ENCODE measurements at regions not wholly inside any gene's neighbourhood (a gene's known extent, or its start where the extent isn't known, plus 50 kb on each side); places are given as distances from the start of the nearest gene placed in this dataset.

- TF ChIP-seq, protein P1, sequence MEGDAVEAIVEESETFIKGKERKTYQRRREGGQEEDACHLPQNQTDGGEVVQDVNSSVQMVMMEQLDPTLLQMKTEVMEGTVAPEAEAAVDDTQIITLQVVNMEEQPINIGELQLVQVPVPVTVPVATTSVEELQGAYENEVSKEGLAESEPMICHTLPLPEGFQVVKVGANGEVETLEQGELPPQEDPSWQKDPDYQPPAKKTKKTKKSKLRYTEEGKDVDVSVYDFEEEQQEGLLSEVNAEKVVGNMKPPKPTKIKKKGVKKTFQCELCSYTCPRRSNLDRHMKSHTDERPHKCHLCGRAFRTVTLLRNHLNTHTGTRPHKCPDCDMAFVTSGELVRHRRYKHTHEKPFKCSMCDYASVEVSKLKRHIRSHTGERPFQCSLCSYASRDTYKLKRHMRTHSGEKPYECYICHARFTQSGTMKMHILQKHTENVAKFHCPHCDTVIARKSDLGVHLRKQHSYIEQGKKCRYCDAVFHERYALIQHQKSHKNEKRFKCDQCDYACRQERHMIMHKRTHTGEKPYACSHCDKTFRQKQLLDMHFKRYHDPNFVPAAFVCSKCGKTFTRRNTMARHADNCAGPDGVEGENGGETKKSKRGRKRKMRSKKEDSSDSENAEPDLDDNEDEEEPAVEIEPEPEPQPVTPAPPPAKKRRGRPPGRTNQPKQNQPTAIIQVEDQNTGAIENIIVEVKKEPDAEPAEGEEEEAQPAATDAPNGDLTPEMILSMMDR (IDR thresholded peaks at IDR 0.05) = no peak
- TF ChIP-seq POLR2A (IDR thresholded peaks at IDR 0.05) = no peak
- TF ChIP-seq POLR2AphosphoS5 (IDR thresholded peaks at IDR 0.05) = no peak
- H3K27me3 ChIP-seq = no peaks in the 10 kb centered on the region
- H3K27ac ChIP-seq = no peak overlapping the region
- intact Hi-C loops (cut with DNase I; ENCODE audit: low total_unique reads) = no loop called here
- no peaks in the 10 kb centered on the region for H3K4me1 ChIP-seq
- H3K4me3 ChIP-seq = no peak overlapping the region
- H3K36me3 ChIP-seq = no peaks in the 10 kb centered on the region
- DNase-seq (ENCODE audit: low spot score in 2 of 2) = no peak
- H3K9me3 ChIP-seq = peaks cover 4 to 29% of the 10 kb centered on the region in 2 donors
Observed at GRCh38 chr3:40731445-40731844, 206.7 kb downstream of the ZNF621 start.

DNA sequence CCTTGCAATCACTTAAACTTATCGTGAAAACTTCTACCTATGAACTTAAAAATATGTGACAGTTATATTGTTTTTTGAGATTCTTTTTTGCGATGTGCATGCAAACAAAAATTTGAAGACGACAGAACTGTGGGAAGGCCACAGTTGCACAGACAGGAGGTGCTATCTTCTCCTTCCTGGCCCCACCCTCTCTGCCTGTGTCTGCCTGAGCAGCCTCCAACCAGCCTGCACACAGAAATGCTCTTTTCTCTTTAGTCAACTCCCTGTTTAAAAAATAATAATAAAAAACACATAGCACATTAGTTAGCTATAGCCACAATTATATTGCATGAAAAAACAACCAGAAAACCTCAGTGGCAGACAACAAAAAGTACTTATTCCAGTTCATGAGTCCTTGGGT is 212.2 kb downstream of the ZNF621 start:
- intact Hi-C loops (cut with DNase I; ENCODE audit: low total_unique reads) = no loop called here
- Histone ChIP-seq H3K36me3 (no peaks in the 10 kb centered on the region), H3K4me1 (peaks cover 0 to 2% of the 10 kb centered on the region in 2 donors), H3K27me3 (no peaks in the 10 kb centered on the region), H3K4me3 (no peak overlapping the region), H3K27ac (no peak overlapping the region), H3K9me3 (no peaks in the 10 kb centered on the region)
- TF ChIP-seq POLR2A (IDR thresholded peaks at IDR 0.05) (no peak), POLR2AphosphoS5 (IDR thresholded peaks at IDR 0.05) (no peak)
- TF ChIP-seq, protein P1 (IDR thresholded peaks at IDR 0.05) = no peak
- no peak for DNase-seq (ENCODE audit: low spot score in 2 of 2)

GRCh38 chr3:40737343-40737742 is 212.6 kb downstream of the ZNF621 start:
- Histone ChIP-seq H3K27me3 (no peaks in the 10 kb centered on the region), H3K27ac (no peak overlapping the region), H3K4me1 (peaks cover 0 to 4% of the 10 kb centered on the region in 2 donors), H3K4me3 (no peak overlapping the region), H3K9me3 (no peaks in the 10 kb centered on the region), H3K36me3 (no peaks in the 10 kb centered on the region)
- DNase-seq (ENCODE audit: low spot score in 2 of 2) = no peak
- intact Hi-C loops (cut with DNase I; ENCODE audit: low total_unique reads) = no loop called here
- TF ChIP-seq, protein P1 (IDR thresholded peaks at IDR 0.05) = no peak
- TF ChIP-seq POLR2A (IDR thresholded peaks at IDR 0.05) = no peak
- no peak for TF ChIP-seq POLR2AphosphoS5 (IDR thresholded peaks at IDR 0.05)

- no peaks in the 10 kb centered on the region for H3K27me3 ChIP-seq
- DNase-seq (ENCODE audit: low spot score in 2 of 2) = no peak
- intact Hi-C loops (cut with DNase I; ENCODE audit: low total_unique reads) = no loop called here
- H3K9me3 ChIP-seq = no peaks in the 10 kb centered on the region
- TF ChIP-seq, protein P1 (IDR thresholded peaks at IDR 0.05) = no peak
- TF ChIP-seq POLR2A (IDR thresholded peaks at IDR 0.05) (no peak), POLR2AphosphoS5 (IDR thresholded peaks at IDR 0.05) (no peak)
- H3K4me3 ChIP-seq = no peak overlapping the region
- H3K27ac ChIP-seq = no peak overlapping the region
- peaks cover 0 to 4% of the 10 kb centered on the region in 2 donors for H3K4me1 ChIP-seq
- H3K36me3 ChIP-seq = no peaks in the 10 kb centered on the region
Observed at GRCh38 chr3:40739971-40740370, 215.2 kb downstream of the ZNF621 start.

DNA sequence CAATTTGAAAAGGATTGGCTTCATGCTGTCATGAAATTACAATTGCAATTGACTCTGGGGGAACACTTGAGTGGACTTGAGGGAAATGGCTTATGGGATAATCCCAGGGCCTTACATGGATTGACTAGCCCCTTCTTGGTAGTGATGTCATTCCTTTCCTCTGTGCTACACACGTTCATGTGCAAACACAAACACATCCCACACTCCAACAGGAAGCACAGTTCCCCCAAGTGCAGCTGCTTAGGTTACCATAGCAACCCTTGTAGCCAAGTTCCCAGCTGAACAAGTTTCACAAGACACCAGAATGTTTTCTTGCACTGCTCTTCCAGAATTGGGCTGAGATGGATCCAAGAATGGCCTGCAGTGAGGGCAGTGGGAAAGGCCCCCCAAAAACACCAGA is 217.0 kb downstream of the ZNF621 start:
- no peak for TF ChIP-seq POLR2A (IDR thresholded peaks at IDR 0.05)
- peak in 1 of 2 donors; percentile 39 for DNase-seq (ENCODE audit: low spot score in 2 of 2)
- Histone ChIP-seq H3K4me3 (no peak overlapping the region), H3K27ac (peak overlapping the region; percentile 34 to 63), H3K27me3 (no peaks in the 10 kb centered on the region), H3K9me3 (no peaks in the 10 kb centered on the region), H3K4me1 (peaks cover 0 to 4% of the 10 kb centered on the region in 2 donors), H3K36me3 (no peaks in the 10 kb centered on the region)
- intact Hi-C loops (cut with DNase I; ENCODE audit: low total_unique reads) = no loop called here

All from breast epithelium (tissue), 4 donors.